HG03432 (cell line): ENCODE measurements at regions not wholly inside any gene's neighbourhood (a gene's known extent, or its start where the extent isn't known, plus 50 kb on each side); places are given as distances from the start of the nearest gene placed in this dataset.
"Not testable (repeated sequence)": the region's sequence is repeated elsewhere in the genome, so short reads cannot be mapped to it uniquely, and the experiment has no call there.

Experiments used
- ATAC-seq: cut with Tn5 transposase; IDR thresholded peaks from one replicate; pipeline ENCODE4 v1.9.1; 2021; ENCODE audit warnings: mild to moderate bottlenecking, moderate library complexity; ENCODE audit not compliant: unreplicated experiment

DNA sequence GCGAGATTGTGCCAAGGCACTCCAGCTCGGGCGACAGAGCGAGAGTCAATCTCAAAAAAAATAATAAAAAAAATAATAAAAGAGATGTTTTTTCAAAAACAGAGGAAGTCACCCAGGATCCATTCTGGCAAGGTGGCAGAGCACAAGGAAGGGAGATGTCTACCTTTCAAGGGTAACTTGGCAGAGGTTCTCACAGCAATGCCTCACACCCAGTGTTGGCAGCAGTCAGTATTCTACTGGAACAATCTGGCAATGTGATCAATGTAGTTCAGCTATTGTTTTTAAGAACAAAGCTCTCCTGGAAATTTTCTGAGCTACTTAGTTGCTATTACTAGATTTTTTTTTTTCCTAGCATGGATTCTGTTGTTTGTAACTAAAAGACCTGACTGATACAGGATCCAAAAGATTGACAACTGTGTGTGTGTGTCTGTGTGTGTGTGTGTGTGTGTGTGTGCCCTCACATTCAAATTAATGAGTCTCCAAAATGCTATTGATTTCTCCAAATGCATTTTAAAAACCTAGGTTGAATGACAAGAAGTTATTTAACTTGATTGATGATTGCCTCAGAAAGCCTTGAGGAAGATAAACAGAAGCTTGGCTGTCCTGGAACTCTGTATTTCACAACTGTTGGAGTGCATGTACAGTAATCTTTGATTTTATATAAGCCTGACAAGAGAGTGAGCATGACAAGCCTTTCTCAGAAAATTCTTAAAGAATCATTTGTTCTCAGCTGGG lies 114.1 kb upstream of the RREB1 start:
- ATAC-seq = no peak

DNA sequence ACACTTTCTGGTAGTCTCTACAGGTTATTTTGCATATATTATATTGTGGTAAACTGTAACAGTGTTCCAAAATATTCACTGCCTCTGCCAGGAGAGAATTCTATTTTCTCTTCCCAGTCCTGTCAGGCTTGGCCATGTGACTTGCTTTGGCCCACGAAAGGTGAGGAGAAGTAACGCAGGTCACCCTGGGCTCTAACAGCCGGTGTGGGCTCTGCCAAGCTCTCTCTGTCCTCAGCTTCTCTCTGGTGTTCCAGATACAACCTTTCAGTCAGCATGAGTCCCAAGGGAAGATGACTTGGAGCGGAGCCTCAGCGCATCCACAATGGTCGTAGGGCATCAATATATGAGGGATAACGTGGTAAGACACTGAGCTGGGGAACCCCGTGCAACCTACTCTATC lies 113.0 kb upstream of the RREB1 start:
- no peak for ATAC-seq

DNA sequence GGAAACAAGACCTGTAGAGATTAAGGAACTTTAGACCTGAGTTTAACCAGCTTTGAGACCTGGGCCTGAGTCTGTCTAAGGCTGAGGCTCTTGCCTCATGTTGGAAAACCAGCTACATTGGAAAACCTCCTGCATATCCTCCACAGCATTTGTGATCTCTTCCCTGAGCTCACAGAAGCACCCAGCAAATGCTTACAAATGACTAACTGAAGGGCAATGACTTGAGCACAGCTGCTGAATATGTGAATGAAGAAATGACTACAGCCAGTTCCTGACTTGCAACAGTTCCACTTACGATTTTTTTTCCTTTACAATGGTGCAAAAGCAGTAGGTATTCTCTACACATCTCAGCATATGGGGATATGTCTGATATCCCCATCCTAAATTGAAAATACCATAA lies 112.4 kb upstream of the RREB1 start:
- ATAC-seq = no peak

DNA sequence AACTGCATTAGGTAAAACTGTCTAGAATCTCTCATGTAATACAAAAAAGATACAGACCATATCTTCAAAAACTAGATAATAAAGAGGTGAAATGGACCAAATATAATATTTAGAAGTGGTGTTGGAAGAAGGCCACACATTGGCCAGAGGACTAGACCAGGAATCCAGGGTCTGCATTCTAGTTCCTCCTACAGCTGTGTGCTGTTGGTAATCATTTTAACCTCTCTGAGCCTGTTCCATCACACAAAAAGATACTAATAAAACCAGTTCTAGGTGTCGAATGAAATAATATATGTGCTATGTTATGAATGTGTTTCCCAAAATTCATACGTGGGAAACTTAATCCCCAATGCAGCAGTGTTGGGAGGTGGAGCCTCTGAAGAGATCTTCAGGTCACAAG lies 111.6 kb upstream of the RREB1 start:
- no peak for ATAC-seq

DNA sequence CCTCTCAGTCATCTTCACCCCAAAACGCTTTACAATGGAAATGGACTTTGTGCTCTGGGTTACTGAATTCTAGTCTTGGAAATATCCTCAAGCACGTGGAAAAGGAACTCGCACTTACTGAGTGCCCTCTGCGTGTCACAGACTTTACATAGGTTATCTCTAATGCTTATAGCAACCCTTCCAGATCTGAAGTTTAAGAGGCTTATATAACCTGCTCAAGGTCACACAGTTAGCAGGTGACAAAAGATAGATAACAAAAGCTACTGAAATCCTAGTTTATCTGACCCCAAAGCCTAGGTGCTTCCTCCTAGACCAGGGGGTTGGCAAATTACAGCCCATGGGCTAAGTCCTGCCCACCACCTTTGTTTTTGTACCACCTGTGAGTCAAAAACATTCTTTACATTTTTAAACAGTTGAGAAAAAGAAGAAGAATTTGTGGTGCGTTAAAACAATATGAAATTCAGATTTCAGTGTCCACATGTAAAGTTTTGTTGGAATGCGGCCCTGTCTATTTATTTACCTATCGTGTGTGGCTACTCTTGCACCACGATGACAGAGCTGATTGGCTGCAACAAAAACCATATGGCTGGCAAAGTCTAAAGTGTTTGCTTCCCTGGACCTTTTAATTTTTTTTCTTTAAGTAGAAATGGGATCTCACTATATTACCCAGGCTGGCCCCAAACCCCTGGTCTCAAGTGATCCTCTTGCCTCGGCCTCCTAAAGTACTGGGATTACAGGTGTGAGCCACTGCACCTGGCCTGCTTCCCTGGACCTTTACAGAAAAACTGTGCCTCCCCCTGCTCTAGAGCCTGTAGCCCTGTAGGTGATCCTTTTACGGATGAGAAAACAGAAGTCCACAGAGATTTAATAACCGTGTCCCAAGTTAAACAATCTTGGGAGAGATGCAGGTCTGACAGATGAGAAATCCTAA lies 110.2 kb upstream of the RREB1 start:
- ATAC-seq = no peak

DNA sequence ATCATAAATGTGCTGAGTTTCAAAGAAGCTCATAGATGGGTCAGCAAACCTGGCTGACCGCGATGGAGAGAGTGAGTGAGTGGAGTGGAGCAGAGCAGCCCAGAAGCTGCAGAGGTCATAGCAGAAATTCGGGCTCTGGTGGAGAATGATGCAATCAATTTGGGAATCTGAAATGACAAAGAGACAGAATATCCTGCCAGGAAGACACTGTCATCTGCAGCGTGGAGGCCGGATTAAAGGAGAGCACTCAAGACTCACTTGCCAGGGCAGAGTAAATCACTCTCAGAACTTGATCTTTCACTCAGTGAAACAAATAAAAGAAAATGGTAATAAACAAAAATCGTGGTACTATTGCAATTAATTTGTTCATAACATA lies 109.6 kb upstream of the RREB1 start:
- ATAC-seq = no peak

DNA sequence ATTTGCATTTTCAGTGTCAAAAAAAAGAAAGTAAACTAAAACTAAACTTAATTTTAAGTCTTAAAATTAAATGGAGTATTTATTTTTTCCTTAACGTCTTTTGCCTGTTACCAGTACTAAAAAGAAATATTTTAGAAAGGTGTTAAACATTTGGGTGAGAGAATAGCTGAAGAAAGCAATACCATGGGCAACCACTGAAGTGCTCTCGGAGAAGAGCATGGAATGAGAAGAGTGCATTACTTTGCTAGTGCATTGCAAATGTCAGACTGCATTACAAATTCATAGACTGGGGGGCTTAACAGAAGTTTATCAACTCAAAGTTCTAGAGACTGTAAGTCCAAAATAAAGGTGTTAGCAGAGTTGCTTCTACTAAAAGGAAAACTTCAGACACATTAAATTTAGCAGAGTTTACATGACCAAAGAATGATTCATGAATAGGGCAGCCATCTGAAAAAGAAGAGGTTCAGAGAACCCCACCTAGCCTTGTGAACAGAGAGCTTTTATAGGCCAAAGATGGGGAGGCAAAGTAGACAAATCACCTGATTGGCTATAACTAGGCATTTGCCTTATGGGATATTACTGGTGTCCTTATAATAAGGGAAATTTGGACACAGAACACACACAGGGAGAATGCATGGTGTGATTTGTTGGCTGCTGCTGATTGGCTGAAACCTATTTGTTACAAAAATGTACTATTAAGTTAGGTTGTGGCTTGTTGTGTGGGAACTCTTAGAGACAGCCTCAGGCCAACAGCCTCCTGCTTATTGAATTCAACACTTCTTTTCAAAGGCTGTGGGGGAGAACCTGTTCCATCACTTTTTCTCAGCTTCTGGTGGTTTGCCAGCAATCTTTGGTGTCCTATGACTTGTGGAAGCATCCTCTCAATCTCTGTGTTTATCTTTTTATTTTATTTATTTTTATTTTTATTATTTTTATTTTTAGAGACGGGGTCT lies 106.7 kb upstream of the RREB1 start:
- ATAC-seq = no peak

DNA sequence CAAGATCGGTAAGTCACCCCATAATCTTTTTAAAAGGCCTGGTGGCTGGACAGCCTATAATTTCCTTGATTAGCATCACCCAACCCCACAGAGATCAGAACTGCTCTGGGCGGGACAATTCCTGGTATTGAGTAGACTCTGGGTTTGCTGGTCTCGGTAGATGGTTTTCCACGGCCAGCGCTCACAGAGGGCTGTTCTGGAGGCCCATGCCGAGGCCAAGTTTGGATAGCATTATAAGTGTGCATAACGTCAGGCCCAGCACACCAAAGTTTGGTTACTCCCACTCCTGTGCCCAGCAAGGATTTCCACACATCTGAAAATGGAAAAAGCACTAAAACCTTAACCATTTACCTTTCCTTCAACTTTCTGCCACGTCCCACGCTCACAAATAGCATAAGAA lies 104.7 kb upstream of the RREB1 start:
- ATAC-seq = no peak

DNA sequence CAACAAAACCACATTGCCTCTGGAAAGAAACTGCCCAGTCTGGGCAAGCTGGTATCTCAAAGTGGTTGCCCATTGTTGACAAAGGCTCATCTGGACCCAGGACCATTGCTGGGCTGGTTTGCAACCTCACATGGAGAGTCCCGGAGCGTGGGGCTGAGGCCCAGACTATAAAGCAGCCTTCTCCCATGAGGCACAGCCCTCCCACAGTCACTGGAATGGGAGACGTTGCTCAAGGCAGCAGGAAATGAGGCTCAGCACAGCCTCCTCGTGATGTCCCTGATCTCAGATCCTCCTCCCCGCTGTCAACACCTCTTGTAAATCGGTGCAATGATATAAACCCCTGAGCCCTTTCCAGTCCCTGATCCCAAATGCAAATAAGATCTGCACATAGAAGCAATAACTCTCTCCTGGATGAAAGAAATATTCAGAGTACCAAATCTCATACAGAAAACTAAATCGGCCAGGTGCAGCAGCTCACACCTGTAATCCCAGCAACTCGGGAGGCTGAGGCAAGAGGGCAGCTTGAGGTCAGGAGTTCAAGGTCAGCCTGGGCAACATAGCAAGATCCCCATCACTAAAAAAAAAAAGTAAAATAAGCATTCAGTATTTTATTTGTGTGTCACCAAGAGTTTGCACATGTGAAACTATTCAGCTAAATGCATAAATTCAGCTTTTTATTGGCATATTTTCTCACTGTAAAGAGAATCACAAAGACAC lies 103.0 kb upstream of the RREB1 start:
- no peak for ATAC-seq

DNA sequence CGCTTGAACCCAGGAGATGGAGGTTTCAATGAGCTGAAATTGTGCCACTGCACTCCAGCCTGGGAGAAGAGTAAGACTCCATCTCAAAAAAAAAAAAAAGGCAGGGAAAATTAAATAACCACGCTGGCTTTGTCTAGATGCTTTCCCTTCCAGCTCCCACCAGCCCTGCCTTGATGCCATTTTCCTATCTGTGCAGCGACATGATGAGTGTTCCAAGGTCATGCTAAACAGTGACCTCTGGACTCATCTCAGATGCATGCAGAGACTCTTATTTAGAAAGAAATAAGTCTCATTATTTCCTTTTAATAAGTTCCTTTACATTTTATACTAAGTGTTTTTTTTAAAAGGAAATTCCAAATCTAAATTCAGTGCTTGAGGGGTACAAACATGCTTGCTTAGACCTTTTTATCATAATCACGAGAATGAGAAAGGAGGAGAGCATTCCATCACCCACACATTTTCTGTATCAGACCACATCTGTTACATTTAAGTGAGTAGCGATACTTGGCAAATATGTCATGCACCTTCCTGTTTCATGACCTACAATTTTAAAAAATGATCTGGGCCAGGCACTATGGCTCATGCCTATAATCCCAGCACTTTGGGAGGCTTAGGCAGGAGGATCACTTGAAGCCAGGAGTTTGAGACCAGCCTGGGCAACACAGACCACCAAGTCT lies 101.1 kb upstream of the RREB1 start:
- no peak for ATAC-seq

DNA sequence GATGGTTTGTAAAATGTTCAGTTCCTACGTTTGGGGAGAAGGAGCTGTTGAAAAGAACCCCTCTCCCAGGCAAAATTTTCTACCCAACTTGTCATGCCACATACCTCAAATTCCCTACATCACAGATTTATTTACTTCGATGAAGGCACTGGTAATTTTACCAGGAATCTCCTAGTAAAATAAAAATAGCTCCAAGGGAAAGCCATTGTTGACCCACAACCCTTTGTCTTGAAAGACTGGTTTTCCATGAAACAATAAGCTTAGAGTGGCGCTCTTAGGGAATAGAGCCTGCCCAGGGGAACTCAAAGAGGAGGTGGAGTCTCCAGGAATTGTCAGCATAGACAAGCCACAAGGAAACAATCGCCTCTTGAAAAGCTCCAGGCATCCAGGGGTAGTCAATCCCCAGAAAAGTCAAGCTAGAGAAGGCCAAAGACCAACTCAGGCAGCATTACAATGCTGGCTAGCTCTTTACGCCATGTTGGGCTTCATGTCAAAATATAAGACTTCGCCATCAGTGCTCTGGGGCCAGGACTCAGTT lies 99.2 kb upstream of the RREB1 start:
- ATAC-seq = no peak

DNA sequence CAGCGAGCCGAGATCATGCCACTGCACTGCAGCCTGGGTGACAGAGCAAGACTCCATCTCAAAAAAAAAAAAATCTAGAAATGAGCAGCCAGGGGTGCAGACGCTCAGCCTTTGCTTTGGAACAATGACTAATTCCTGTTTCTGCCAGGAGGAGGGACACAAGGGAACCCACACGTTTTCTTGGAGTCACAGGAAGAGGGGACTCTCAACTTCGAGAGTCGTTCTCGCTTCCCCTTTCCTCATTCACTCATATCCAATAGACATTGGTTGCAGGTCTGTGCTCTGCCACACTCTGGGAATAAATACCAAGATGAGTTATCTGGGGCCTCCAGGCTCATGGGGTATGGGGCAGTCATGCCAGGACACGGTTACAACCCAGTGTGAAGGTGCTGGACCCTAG lies 91.5 kb upstream of the RREB1 start:
- no peak for ATAC-seq

DNA sequence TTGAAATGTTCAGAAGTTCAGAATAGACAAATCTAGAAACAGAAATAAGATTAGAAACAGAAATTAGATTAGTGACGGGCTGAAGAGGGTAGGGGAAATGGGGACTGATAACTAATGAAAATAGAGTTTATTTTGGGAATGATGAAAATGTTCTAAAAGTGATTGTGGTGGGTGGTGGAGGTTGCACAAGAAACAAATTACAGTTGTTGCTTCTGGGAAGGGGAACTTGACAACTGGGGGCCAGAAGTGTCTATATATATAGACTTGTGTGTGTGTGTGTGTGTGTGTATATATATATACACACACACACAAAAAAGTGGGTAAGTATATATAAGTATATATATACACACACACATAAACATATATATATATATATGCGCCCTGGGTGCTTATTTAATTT lies 86.5 kb upstream of the RREB1 start:
- no peak for ATAC-seq

DNA sequence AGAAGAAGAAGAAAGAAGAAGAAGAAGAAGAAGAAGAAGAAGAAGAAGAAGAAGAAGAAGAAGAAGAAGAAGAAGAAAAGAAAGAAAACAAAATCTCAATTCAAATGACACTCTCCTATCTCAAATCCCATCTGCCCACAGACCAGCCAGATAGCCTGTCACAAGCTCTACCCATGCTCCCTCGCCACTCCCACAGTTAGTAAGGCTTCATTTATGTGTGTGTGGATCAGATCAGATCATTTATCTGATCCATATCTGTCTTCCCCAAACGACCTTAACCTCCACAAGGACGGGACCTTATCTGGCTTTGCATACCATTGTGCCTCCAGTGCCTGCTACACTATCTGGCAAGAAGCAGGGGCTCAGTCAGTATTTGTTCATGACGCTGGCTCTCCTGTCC lies 81.9 kb upstream of the RREB1 start:
- no peak for ATAC-seq

DNA sequence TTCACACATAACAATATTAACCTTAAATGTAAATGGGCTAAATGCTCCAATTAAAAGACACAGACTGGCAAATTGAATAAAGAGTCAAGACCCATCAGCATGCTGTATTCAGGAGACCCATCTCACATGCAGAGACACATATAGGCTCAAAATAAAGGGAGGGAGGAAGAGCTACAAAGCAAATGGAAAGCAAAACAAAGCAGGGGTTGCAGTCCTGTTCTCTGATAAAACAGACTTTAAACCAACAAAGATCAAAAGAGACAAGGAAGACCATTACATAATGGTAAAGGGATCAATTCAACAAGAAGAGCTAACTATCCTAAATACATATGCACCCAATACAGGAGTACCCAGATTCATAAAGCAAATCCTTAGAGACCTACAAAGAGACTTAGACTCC lies 78.8 kb upstream of the RREB1 start:
- not testable (repeated sequence) for ATAC-seq

DNA sequence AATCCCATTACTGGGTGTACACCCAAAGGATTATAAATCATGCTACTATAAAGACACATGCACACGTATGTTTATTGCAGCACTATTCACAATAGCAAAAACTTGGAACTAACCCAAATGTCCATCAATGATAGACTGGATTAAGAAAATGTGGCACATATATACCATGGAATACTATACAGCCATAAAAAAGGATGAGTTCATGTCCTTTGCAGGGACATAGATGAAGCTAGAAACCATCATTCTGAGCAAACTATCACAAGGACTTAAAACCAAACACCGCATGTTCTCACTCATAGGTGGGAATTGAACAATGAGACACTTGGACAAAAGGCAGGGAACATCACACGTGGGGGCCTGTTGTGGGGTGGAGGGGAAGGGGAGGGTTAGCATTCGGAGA lies 76.8 kb upstream of the RREB1 start:
- not testable (repeated sequence) for ATAC-seq

DNA sequence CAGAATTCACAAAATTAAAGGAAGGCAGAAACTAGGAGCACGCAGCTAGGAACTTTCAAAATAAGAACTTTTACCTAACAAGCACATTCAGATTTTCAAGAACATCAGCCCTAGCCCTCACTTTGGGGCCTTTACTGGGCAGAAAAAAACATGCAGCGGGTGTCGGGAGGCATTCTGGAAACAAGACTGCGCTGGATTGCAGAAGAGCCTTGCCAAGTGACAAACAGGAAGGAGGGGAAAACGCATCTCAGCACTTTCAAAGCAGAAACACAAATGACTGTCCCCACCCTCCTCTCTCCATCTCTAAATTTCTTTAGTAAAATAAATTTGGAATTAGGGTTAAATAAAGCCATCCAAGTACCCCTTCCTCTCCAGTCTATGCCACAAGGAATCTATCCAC lies 74.6 kb upstream of the RREB1 start:
- no peak for ATAC-seq

DNA sequence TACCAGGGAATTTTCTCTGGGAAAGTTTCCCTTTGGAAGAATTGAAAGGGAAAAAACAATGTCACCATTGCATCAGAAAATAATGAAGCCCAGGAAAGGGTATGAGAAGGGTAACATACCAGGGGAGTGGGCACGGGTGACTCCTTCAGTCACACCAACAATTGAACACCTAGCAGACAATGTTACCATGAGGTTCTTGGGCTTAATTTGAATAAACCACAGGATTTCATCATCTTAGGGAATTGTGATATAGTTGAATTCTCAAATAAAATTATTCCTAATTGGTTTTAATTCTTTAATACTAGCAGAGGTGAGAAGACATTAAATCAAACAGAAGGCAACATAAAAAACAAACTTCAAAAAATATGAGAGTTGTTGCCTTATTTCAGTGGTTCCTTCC lies 73.7 kb upstream of the RREB1 start:
- no peak for ATAC-seq

DNA sequence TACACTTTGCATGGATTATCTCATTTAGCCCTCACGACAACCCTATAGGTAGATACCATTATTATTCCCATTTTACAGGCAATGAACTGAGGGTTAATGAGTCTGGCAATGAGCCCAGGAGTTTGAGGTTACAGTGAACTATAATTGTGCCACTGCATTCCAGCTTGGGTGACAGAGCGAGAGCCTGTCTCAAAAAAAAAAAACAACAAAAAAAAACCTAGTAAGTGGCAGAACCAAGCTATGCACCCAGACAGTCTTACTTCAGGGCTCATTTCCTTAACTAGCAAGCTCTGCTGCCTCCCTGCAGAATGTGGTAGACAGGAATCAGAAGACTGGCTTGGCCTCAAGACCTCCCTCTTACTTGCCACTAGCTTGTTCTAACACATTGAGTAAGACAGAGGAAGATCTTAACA lies 71.9 kb upstream of the RREB1 start:
- ATAC-seq = no peak
